Hepatocyte (in vitro differentiated cells): ENCODE measurements at regions not wholly inside any gene's neighbourhood (a gene's known extent, or its start where the extent isn't known, plus 50 kb on each side); places are given as distances from the start of the nearest gene placed in this dataset.

Experiments
- DNase-seq: peaks from one replicate; pipeline ENCODE4 v3.0.0-alpha.2; 2016; ENCODE audit warnings: low spot score
- H2AFZ ChIP-seq: fragments of 200-600 bp; sonication (generic); 2 replicates; pipeline ENCODE4 v1.6.0; 2016; ENCODE audit warnings: antibody characterized with exemption, mild to moderate bottlenecking
- H3K27ac ChIP-seq: fragments of 200-600 bp; sonication (generic); 2 replicates; pipeline ENCODE4 v1.5.1; 2016; ENCODE audit warnings: mild to moderate bottlenecking
- H3K27me3 ChIP-seq: fragments of 200-600 bp; sonication (generic); 2 replicates; pipeline ENCODE4 v1.6.1; 2016
- H3K36me3 ChIP-seq: fragments of 200-600 bp; sonication (generic); replicated peaks from 2 replicates; pipeline ENCODE4 v1.5.1; 2016; ENCODE audit warnings: low read depth; ENCODE audit not compliant: insufficient read depth
- H3K4me1 ChIP-seq: fragments of 200-600 bp; sonication (generic); 2 replicates; pipeline ENCODE4 v1.5.1; 2016; ENCODE audit warnings: mild to moderate bottlenecking, moderate library complexity; ENCODE audit not compliant: insufficient read depth
- H3K4me2 ChIP-seq: fragments of 200-600 bp; sonication (generic); 2 replicates; pipeline ENCODE4 v1.6.0; 2016
- H3K4me3 ChIP-seq: fragments of 200-600 bp; sonication (generic); 2 replicates; pipeline ENCODE4 v1.5.1; 2016; ENCODE audit warnings: mild to moderate bottlenecking
- H3K79me2 ChIP-seq: fragments of 200-600 bp; sonication (generic); 2 replicates; pipeline ENCODE4 v1.6.0; 2017; ENCODE audit warnings: mild to moderate bottlenecking
- H3K9me2 ChIP-seq: fragments of 200-600 bp; sonication (generic); replicated peaks from 2 replicates; pipeline ENCODE4 v1.6.0; 2017; ENCODE audit warnings: mild to moderate bottlenecking; ENCODE audit not compliant: insufficient read depth
- H3K9me3 ChIP-seq: fragments of 200-600 bp; sonication (generic); 2 replicates; pipeline ENCODE4 v1.5.1; 2016; ENCODE audit warnings: low read depth, mild to moderate bottlenecking
- H4K20me1 ChIP-seq: fragments of 200-600 bp; sonication (generic); 2 replicates; pipeline ENCODE4 v1.6.0; 2016; ENCODE audit warnings: mild to moderate bottlenecking; ENCODE audit not compliant: insufficient read depth, poor library complexity, severe bottlenecking
- EZH2 ChIP-seq: fragments of 200-600 bp; sonication (generic); IDR thresholded peaks from 2 replicates; pipeline ENCODE4 v1.6.1; 2016; ENCODE audit warnings: antibody characterized with exemption, mild to moderate bottlenecking, borderline replicate concordance
- EZH2phosphoT487 ChIP-seq: fragments of 200-600 bp; sonication (generic); IDR thresholded peaks from one replicate; pipeline ENCODE4 v1.6.1; 2018; ENCODE audit warnings: antibody characterized with exemption, mild to moderate bottlenecking, low read depth, moderate library complexity; ENCODE audit not compliant: unreplicated experiment, severe bottlenecking
- WGBS: methylation state at CpG from one replicate; pipeline ENCODE4 v1.1.6; 2016; ENCODE audit warnings: low lambda C conversion rate; ENCODE audit errors: missing lambda C conversion rate; 5-methylcytosine and 5-hydroxymethylcytosine counted together
- TF ChIP-seq, protein P1 (sequence below): fragments of 200-600 bp; sonication (generic); IDR thresholded peaks from 2 replicates; pipeline ENCODE4 v1.5.1; 2016; ENCODE audit warnings: antibody characterized with exemption, mild to moderate bottlenecking; ENCODE audit not compliant: poor library complexity

DNA sequence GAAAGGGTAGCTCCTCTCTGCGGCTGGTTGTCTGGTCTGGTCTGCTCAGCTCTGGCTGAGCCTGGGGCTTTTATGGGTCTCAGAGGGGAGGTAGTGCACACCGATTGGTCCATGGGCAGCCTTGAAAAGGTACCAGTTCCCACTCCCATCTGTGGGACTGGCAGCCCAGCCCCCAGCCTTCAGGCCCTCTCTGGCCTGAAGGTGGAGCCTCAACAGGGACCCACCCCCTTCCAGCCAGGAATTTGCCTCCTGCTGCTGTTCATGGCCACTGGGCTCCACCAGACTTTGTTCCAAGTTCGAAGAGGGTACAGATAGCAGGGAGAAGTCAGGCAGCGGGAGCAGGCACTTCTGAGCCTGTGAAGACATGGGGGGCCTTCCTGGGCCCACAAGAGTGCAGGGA, 165.3 kb upstream of the SLC27A6 start:
- Histone ChIP-seq H3K27me3 (no peaks in the 10 kb centered on the region), H4K20me1 (no peaks in the 10 kb centered on the region), H3K36me3 (no peaks in the 10 kb centered on the region), H3K9me3 (no peaks in the 10 kb centered on the region), H3K4me2 (no peak overlapping the region), H3K4me1 (no peaks in the 10 kb centered on the region), H3K79me2 (no peaks in the 10 kb centered on the region), H3K4me3 (no peak overlapping the region), H3K9me2 (no peaks in the 10 kb centered on the region), H2AFZ (no peak overlapping the region), H3K27ac (no peak overlapping the region)
- no peak for TF ChIP-seq EZH2phosphoT487
- TF ChIP-seq, protein P1, sequence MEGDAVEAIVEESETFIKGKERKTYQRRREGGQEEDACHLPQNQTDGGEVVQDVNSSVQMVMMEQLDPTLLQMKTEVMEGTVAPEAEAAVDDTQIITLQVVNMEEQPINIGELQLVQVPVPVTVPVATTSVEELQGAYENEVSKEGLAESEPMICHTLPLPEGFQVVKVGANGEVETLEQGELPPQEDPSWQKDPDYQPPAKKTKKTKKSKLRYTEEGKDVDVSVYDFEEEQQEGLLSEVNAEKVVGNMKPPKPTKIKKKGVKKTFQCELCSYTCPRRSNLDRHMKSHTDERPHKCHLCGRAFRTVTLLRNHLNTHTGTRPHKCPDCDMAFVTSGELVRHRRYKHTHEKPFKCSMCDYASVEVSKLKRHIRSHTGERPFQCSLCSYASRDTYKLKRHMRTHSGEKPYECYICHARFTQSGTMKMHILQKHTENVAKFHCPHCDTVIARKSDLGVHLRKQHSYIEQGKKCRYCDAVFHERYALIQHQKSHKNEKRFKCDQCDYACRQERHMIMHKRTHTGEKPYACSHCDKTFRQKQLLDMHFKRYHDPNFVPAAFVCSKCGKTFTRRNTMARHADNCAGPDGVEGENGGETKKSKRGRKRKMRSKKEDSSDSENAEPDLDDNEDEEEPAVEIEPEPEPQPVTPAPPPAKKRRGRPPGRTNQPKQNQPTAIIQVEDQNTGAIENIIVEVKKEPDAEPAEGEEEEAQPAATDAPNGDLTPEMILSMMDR, result no peak
- TF ChIP-seq EZH2, result no peak
- DNase-seq, result no peak
- WGBS, result 90% methylated on average over 4 of the region's 4 CpGs

DNA sequence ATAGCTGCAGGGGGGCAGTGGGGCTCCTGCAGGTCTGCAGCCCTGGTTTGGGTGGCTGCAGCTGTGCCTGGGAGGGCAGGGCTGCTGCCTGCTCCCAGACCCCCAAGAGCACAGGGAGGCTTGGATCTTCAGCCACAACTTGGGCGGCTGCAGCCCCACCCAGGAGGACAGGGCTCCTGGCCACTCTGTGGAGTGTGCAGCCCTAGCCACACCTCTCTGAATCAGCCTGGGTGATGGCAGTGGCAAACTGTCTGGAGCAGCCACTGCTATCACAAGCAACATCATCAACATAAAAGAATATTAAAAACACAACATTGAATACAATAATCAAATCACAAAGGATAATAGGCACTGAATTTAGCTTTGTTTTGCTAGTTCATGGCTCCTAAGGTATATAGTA, 164.9 kb upstream of the SLC27A6 start:
- Histone ChIP-seq H2AFZ (no peak overlapping the region), H3K79me2 (no peaks in the 10 kb centered on the region), H3K27ac (no peak overlapping the region), H3K27me3 (no peaks in the 10 kb centered on the region), H3K9me2 (no peaks in the 10 kb centered on the region), H3K4me1 (no peaks in the 10 kb centered on the region), H3K4me2 (no peak overlapping the region), H3K9me3 (no peaks in the 10 kb centered on the region), H4K20me1 (no peaks in the 10 kb centered on the region), H3K4me3 (no peak overlapping the region), H3K36me3 (no peaks in the 10 kb centered on the region)
- 93% methylated on average over 1 of the region's 1 CpG for WGBS
- TF ChIP-seq EZH2phosphoT487 (no peak), EZH2 (no peak)
- TF ChIP-seq, protein P1, result no peak
- DNase-seq, result no peak

DNA sequence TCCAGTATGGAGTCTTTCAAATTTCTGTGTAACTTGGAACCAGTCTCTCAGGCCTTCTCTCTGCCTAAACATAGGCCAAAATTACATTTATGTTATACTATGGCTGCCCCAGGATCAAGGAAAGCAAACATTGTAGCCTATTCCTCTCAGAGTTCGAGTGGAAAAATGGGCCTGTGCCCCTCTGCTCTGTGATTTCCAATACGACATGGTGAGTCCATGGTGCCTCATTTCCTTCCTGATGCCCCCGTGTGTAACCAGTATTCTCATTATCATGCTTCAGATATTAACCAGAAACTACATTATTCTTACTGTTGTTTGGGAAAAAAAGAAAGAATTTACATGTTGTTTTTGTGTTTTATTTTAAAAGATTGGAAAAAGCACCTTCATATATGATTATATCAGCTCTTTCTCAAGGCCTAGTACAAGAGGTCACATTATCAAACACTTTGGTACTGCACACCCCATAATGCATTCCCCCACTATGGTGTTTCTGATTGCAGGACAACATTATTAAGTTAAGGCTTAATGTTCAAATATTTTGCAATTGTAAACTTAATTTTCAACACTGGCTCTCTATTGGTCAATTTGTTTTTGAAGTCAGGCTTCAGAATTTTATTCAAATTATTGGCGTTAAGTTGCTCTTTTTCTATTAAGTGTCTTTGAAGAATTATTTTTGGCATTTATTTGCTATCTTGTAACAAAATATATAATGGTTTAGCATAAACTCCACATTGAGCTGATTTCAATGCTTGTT, 151.8 kb upstream of the SLC27A6 start:
- no peak for DNase-seq
- H3K79me2 ChIP-seq, result no peaks in the 10 kb centered on the region
- no peaks in the 10 kb centered on the region for H3K4me1 ChIP-seq
- WGBS, result 96% methylated on average over 4 of the region's 4 CpGs
- H3K27ac ChIP-seq, result no peak overlapping the region
- H3K36me3 ChIP-seq, result no peaks in the 10 kb centered on the region
- no peaks in the 10 kb centered on the region for H4K20me1 ChIP-seq
- H3K27me3 ChIP-seq, result no peaks in the 10 kb centered on the region
- TF ChIP-seq EZH2phosphoT487 (no peak), EZH2 (no peak)
- TF ChIP-seq, protein P1, result no peak
- no peaks in the 10 kb centered on the region for H3K9me2 ChIP-seq
- H3K4me3 ChIP-seq, result no peak overlapping the region
- H3K9me3 ChIP-seq, result peaks cover 1% of the 10 kb centered on the region
- no peak overlapping the region for H3K4me2 ChIP-seq
- no peak overlapping the region for H2AFZ ChIP-seq
